HG03045 (cell line): ENCODE measurements at regions not wholly inside any gene's neighbourhood (a gene's known extent, or its start where the extent isn't known, plus 50 kb on each side); places are given as distances from the start of the nearest gene placed in this dataset.
"Not testable (repeated sequence)": the region's sequence is repeated elsewhere in the genome, so short reads cannot be mapped to it uniquely, and the experiment has no call there.

Experiments
- ATAC-seq: cut with Tn5 transposase; IDR thresholded peaks from one replicate; pipeline ENCODE4 v1.9.1; 2021; ENCODE audit warnings: mild to moderate bottlenecking, moderate library complexity; ENCODE audit not compliant: unreplicated experiment

- ATAC-seq: no peak
Observed at GRCh38 chr7:12456506-12456905, 52.8 kb upstream of the VWDE start.

GRCh38 chr7:12458520-12459131 lies 55.0 kb upstream of the VWDE start:
- peak; percentile 95 for ATAC-seq

- ATAC-seq: no peak
Observed at GRCh38 chr7:12467837-12468236, 64.2 kb upstream of the VWDE start.

GRCh38 chr7:12469568-12469967 lies 65.9 kb upstream of the VWDE start:
- ATAC-seq: no peak

- no peak for ATAC-seq
Observed at GRCh38 chr7:12470930-12471329, 67.3 kb upstream of the VWDE start.

- ATAC-seq: no peak
Observed at GRCh38 chr7:12474035-12474434, 70.4 kb upstream of the VWDE start.

- ATAC-seq: no peak
Observed at GRCh38 chr7:12475362-12476063, 71.8 kb upstream of the VWDE start.

GRCh38 chr7:12477620-12478019 lies 74.0 kb upstream of the VWDE start:
- ATAC-seq: no peak

GRCh38 chr7:12481722-12482121 lies 78.1 kb upstream of the VWDE start:
- peak; percentile 96 for ATAC-seq

GRCh38 chr7:12485845-12486244 lies 82.2 kb upstream of the VWDE start:
- no peak for ATAC-seq

- ATAC-seq: no peak
Observed at GRCh38 chr7:12488341-12488740, 82.2 kb upstream of the SCIN start.

- ATAC-seq: no peak
Observed at GRCh38 chr7:12490107-12490688, 80.3 kb upstream of the SCIN start.

GRCh38 chr7:12490940-12491339 lies 79.6 kb upstream of the SCIN start:
- no peak for ATAC-seq

GRCh38 chr7:12491526-12491925 lies 79.0 kb upstream of the SCIN start:
- no peak for ATAC-seq

- no peak for ATAC-seq
Observed at GRCh38 chr7:12493407-12493806, 77.1 kb upstream of the SCIN start.

GRCh38 chr7:12493863-12494686 lies 76.4 kb upstream of the SCIN start:
- no peak for ATAC-seq

- no peak for ATAC-seq
Observed at GRCh38 chr7:12494687-12495024, 75.9 kb upstream of the SCIN start.

GRCh38 chr7:12496901-12497674 lies 73.4 kb upstream of the SCIN start:
- ATAC-seq: not testable (repeated sequence)

- ATAC-seq: no peak
Observed at GRCh38 chr7:12504149-12504548, 66.4 kb upstream of the SCIN start.

GRCh38 chr7:12508005-12508404 lies 62.5 kb upstream of the SCIN start:
- ATAC-seq: no peak

GRCh38 chr7:12508554-12508953 lies 62.0 kb upstream of the SCIN start:
- no peak for ATAC-seq
